ENCODE measurements at regions not wholly inside any gene's neighbourhood (a gene's known extent, or its start where the extent isn't known, plus 50 kb on each side); places are given as distances from the start of the nearest gene placed in this dataset.

- Mint-ChIP-seq H3K4me1 (ENCODE audit: low read depth) (peaks cover 3% of the 10 kb centered on the region), H3K27me3 (no peaks in the 10 kb centered on the region), H3K4me3 (ENCODE audit: low read depth) (no peak overlapping the region), H3K36me3 (ENCODE audit: insufficient read depth) (no peaks in the 10 kb centered on the region), H3K27ac (no peak overlapping the region), H3K9me3 (ENCODE audit: low read depth) (peaks cover 4% of the 10 kb centered on the region)
- TF ChIP-seq CTCF (IDR thresholded peaks at IDR 0.05; ENCODE audit: unreplicated experiment) = no peak
- no peak for DNase-seq (ENCODE audit: low spot score, unreplicated experiment)
Measured at GRCh38 chr12:47413806-47414205, 292.0 kb downstream of the RPAP3 start.

GRCh38 chr12:47412601-47413236 lies 293.1 kb downstream of the RPAP3 start:
- Mint-ChIP-seq H3K4me1 (ENCODE audit: low read depth) (peaks cover 3% of the 10 kb centered on the region), H3K36me3 (ENCODE audit: insufficient read depth) (no peaks in the 10 kb centered on the region), H3K27ac (no peak overlapping the region), H3K27me3 (no peaks in the 10 kb centered on the region), H3K9me3 (ENCODE audit: low read depth) (peaks cover 4% of the 10 kb centered on the region), H3K4me3 (ENCODE audit: low read depth) (no peak overlapping the region)
- DNase-seq (ENCODE audit: low spot score, unreplicated experiment) = no peak
- TF ChIP-seq CTCF (IDR thresholded peaks at IDR 0.05; ENCODE audit: unreplicated experiment) = no peak

GRCh38 chr12:47411966-47412365 lies 293.9 kb downstream of the RPAP3 start:
- no peak for TF ChIP-seq CTCF (IDR thresholded peaks at IDR 0.05; ENCODE audit: unreplicated experiment)
- H3K4me1 Mint-ChIP-seq (ENCODE audit: low read depth) = peaks cover 3% of the 10 kb centered on the region
- no peak overlapping the region for H3K27ac Mint-ChIP-seq
- DNase-seq (ENCODE audit: low spot score, unreplicated experiment) = no peak
- no peak overlapping the region for H3K4me3 Mint-ChIP-seq (ENCODE audit: low read depth)
- no peaks in the 10 kb centered on the region for H3K36me3 Mint-ChIP-seq (ENCODE audit: insufficient read depth)
- H3K9me3 Mint-ChIP-seq (ENCODE audit: low read depth) = peaks cover 4% of the 10 kb centered on the region
- no peaks in the 10 kb centered on the region for H3K27me3 Mint-ChIP-seq

- Mint-ChIP-seq H3K27ac (no peak overlapping the region), H3K36me3 (ENCODE audit: insufficient read depth) (no peaks in the 10 kb centered on the region), H3K4me1 (ENCODE audit: low read depth) (peaks cover 3% of the 10 kb centered on the region), H3K27me3 (no peaks in the 10 kb centered on the region), H3K9me3 (ENCODE audit: low read depth) (peaks cover 2% of the 10 kb centered on the region), H3K4me3 (ENCODE audit: low read depth) (no peak overlapping the region)
- no peak for TF ChIP-seq CTCF (IDR thresholded peaks at IDR 0.05; ENCODE audit: unreplicated experiment)
- no peak for DNase-seq (ENCODE audit: low spot score, unreplicated experiment)
Measured at GRCh38 chr12:47410862-47411261, 295.0 kb downstream of the RPAP3 start.

GRCh38 chr12:47410383-47410782 lies 295.4 kb downstream of the RPAP3 start:
- no peak for DNase-seq (ENCODE audit: low spot score, unreplicated experiment)
- H3K4me3 Mint-ChIP-seq (ENCODE audit: low read depth) = no peak overlapping the region
- H3K9me3 Mint-ChIP-seq (ENCODE audit: low read depth) = peaks cover 3% of the 10 kb centered on the region
- H3K36me3 Mint-ChIP-seq (ENCODE audit: insufficient read depth) = no peaks in the 10 kb centered on the region
- H3K27ac Mint-ChIP-seq = no peak overlapping the region
- peaks cover 3% of the 10 kb centered on the region for H3K4me1 Mint-ChIP-seq (ENCODE audit: low read depth)
- no peaks in the 10 kb centered on the region for H3K27me3 Mint-ChIP-seq
- TF ChIP-seq CTCF (IDR thresholded peaks at IDR 0.05; ENCODE audit: unreplicated experiment) = no peak
